Ecto neural progenitor cell (in vitro differentiated cells): ENCODE measurements at regions not wholly inside any gene's neighbourhood (a gene's known extent, or its start where the extent isn't known, plus 50 kb on each side); places are given as distances from the start of the nearest gene placed in this dataset.

Experiments
- DNase-seq: peaks from one replicate; pipeline ENCODE4 v3.0.0-alpha.2; 2018; ENCODE audit warnings: low spot score

DNA sequence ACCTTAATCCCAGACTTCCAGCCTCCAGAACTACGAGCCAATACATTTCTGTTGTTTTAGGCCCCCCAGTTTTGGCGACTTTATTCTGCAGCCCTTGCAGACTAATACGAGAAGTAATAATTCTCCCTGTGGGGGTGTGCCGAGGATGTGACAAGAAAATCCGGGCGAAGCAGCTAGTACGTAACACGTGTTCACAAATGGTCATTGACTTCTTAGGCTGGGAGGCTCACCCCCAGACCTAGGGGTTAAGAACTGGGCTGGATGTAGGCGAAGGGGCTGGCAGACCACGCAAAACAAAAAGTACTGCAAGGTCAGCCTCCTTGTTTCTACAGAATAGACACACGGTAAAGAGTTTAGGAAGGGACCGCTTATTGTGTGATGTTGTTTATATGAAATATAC lies 69.8 kb upstream of the ESRRB start:
- peak; percentile 23 for DNase-seq

DNA sequence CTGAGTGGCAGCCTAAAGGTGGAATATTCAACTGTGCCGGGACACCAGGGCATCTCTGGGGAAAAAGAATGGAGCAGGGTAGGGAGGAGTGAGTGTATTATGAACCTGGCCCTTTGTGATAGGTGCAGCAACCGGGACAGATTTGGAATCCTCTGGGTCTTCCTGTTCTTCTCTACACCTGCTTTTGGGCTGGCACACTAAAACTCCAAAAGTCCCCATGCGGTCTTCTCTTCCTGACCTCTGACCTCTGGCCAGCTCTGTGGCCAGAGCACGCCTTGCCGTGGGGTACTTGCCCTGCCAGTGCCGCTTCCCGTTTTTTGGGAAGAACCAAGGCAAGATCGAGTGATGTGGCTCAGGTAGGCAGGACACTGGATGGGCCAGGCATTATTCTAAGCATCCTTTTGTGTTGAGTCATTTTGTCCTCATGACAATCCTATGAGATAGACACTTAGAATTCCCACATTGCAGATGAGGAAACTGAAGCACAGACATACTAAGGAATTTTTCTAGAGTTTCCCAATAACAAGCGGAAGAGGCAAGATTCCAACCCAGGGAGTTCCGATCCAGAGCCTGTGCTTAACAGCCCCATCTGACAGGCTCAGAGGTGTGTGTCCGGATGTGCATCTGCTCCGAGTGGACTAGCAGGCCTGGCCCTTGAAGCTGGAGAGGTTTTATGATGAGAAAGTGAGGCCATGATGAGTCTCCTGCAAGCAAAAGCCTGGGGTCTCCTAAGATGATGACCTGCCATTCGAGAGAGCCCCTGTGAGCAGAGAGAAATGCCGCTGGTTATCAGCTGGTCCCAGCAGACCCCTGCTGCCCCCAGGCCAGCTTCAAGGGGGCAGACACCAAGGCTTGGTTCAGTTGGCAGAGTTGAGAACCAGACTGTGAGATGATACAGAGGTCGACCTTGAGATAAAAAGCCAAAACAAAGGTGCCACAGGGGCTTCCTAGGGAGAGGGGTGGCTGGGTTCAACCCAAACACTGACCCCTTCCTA lies 67.9 kb upstream of the ESRRB start:
- peak; percentile 38 for DNase-seq

DNA sequence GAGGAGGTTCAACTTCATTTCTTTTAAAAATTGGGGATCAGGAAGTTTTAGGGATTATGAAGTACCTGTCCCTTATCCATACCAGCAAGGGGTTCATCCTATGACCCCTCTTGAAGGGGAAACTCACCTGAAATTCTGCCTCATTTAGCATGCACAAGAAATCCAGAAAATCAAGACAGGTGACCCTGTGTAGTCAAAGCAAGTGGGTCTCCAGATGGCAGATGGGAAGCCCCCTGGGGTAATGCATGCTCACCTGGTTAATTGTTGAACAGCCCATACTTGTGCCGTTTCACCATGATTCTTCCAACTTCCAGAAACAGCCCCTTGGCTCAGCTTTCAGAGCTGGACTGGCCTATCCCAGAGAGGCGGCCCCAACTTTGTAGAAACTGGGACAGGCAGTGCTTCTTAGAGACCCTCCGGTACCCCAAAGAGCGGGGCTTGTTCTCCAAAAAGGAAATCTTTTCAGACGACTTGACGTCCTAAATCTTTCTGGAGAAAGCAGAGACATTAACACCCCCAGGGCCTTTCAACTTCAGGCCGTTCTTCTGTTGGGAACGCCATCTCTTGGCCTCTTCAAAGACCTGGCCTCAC lies 66.3 kb upstream of the ESRRB start:
- no peak for DNase-seq

DNA sequence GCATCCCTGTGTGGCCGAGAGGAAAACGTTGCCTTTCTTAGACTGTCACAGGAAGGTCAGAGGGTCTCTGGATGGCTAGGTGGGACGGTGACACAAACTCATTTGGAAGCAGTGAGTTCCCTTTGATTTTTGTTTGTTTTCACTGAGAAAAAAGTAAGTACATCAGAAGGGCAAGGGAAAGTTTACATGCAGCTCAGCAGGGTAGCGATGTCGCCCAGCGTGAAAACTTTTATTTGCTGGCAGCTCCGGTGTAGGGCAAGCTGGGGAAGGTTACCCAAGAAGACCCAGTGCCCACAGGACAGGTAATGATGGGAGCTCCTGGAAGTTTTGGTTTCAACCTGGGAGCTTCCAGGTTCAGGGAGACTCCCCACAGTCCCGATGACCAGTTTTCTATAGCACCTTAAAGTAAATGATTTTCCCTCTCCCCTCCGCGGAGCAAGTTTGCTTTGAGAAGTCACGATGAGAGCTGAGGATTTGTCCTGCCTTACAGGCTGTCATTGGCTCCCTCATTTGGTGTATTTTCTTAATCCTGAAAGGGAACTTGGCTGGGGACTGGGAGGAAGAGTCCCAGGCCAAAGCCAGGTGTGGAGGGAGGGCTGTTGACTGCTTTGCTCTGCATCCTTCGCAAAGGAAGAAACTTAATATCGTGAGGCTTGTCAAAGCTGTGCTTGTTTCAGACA lies 64.7 kb upstream of the ESRRB start:
- no peak for DNase-seq

DNA sequence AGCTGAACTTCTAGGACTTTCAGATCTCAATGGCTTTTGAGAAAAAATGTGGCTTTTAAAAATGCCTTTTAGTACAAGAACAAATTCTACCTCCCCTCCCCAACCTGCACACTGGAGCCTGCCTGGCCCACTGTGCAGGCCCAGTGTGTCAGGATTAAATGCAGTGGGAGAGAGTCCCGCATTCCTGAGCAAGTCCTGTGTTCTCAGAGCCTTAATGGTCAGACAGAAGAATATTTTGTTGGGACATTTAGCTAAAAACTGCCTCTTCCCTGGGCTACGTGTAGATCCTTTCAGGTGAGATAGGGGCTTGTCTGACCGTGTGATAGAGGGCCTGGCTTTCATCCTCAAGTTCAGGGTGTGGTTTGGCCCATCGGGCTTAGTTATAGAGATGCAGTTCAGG lies 63.1 kb upstream of the ESRRB start:
- DNase-seq: no peak

DNA sequence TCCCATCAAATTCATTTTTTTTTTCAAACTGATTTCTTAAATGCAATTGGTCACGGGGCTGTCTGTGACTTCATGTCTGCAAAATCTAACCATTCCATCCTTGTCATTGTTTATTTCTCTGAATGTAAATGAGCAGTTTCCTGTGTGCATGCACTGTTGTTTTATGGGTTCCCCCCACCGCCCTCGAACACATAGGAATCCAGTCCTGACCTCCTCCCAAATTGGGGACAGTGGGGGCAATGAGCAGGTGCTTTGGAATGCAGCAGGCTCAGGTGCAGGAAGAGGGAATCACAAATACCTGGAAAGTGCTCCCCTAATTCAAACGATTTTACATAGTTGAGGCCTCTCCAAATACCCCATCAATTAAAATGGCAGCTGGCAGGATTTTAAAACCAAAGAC lies 62.6 kb upstream of the ESRRB start:
- no peak for DNase-seq

DNA sequence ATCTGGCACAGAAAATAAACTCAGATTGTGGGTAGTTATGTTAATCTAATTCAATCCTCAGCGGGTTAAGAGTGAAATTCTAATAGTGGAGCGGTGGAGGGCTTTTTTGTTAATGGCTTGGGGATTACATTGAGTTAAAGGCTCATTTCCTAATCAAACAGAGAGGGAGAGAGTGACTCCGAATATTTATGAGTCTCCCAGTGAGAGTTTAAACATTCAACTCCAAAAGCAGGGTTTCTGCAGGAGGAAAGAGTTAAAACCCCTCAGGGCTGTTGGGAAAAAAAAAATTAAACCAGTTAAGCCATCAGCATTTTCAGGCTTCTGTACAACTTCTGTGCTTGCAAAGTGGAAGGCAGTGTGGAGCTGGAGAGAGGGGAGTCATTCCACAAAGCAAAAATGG lies 62.1 kb upstream of the ESRRB start:
- no peak for DNase-seq

DNA sequence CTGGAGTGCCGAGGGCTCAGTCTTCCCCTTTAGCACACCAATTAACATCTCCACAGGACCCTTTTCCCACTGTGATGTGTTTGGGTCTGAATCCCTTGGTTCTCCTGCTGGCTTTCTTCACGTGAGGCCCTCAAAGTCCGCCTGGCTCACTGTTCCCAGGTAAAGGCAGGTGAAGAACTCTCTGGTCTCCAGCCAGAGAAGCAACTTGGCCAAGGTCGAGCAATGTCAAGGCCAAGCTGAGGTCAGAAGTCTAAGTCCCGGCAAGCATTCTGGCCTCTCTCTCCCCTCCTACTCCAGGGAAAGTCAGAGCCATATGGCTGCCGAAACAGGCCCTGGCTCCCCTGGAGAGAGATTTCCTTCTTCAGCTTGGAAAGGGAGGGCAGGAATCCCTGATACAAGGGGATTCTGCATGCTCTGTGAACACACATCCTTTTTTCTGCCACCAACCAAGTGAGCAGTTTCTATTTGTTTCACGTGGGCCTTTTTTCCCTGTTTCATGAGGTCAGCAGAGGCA lies 61.4 kb upstream of the ESRRB start:
- DNase-seq: no peak

DNA sequence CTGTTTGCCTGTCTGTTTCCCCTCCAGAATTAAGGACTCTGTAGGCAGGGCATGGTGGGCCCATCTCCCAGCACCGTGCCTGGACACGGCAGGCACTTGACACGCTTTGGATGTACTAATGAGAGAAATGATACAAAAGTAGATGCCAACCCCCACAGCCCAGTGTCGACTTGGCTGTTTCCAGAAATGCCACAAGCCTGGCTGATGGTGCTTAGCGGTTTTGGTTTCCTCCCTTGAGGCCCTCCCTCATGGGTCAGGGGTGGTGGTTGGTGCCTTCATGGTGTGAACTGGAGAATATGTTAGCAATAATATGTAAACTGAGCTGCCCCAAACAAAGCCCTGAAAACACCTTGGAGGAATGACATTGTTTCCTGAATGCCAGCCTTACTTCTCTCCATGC lies 55.5 kb upstream of the ESRRB start:
- no peak for DNase-seq

DNA sequence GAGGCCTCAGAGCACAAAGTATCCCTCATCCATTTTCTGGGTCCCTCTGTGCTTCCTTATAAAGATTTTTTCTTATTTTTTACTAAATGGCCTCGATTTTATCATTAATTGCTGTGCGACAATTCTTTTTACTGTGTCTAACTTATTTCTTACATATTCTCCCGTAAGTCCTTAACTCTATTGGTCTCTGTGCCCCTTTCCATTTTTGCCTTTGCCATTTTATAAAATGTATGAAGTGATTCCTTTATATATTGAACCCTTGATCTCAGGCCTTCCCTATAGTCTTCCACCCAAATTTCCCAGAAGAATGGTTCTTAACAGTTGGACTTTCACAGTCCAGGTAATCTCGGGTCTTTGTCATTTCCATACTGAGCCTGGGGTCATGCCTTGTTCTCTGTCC lies 55.0 kb upstream of the ESRRB start:
- DNase-seq: no peak

DNA sequence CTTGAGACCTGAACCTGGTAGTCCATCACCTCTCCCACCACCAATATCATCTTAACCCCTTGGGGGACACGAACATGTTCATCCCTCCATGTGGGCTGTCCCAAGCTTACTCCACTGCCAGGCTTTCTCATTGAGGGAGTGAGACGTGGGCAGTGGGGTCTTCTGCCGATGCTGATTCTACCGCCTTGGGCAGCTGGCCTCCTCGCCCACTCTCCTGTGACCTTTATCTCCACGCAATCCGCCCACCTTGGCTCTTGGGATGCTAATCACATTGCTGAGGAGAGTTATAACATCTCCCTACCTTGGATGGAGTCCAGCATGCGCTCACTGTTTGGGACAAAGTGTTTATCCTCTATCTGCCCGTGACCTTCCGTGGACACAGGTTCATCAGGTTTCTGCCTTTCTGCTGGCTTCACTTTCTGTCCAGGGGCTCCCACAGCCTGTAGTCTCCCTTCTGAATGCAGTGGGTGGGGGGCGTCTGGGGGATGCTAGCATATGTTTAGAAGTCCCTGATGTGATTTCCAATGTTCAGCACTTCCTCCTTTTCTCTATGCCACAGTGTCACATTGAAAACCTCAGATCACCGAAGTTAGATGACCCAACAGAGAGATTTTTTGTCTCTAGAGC lies 53.2 kb upstream of the ESRRB start:
- DNase-seq: no peak

DNA sequence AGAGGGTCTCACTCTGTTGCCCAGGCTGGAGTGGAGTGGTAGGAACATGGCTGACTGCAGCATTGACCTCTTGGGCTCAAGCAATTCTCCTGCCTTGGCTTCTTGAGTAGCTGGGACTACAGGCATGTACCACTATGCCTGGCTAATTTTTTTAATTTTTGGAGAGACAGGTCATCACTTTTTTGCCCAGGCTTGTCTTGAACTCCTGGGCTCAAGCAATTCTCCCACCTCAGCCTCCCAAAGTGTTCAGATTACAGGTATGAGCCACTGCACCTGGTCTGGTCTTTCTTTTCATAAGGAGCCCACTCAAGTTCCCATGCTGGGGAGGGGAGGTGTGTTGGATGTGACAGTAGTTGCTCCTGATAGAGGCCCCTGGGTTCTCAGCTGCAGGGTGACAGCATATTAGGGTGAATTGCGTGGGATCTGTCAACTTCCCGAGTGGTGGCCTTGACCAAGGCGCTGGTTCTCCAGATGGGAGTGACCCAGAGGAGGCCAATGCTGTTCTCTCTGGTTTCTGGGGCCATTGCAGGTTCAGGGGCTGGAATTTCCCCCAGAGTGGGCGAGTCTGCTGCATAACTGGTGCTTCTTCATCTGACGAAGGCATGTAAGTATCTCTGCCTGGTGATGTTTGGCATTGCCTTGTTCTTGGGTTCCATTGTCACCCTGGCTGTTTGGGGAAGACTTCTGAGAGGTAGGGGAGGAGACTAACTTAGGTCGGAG lies 52.4 kb upstream of the ESRRB start:
- DNase-seq: no peak

DNA sequence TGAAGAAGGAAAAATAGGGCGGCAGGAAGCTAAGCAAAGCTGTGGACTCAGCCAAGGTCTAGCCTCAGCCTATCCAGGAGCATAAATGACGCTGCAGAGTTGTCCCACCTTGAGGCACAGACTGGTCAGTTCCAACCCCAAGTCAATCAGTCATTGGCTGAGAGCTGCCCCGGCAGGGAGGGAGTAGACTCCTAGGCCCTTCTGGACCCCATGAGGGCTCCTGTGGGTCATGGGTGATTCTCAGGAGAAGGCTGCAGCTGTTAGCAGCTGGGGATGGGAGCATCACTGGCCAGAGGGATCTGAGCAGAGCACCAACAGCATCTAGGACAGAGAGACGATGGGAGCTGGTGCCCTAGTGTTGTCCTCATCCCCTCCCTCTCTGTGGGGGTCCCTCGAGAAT lies 51.8 kb upstream of the ESRRB start:
- no peak for DNase-seq
